Activated CD4-positive, alpha-beta T cell treated with anti-CD3 and anti-CD28 coated beads for 36 hours (primary cell): ENCODE measurements at regions not wholly inside any gene's neighbourhood (a gene's known extent, or its start where the extent isn't known, plus 50 kb on each side); places are given as distances from the start of the nearest gene placed in this dataset.
"Not testable (repeated sequence)": the region's sequence is repeated elsewhere in the genome, so short reads cannot be mapped to it uniquely, and the experiment has no call there.

Experiments used
- ATAC-seq: fragments of 200-7000 bp; cut with Tn5 transposase; one replicate; pipeline ENCODE4 v1.10.0; 2021; ENCODE audit warnings: mild to moderate bottlenecking, moderate library complexity
- CTCF ChIA-PET: fragments of 350-600 bp; sonication (Branson Sonifier 250); formaldehyde crosslinking; loops from one replicate; lab custom pipeline; 2021; ENCODE audit warnings: antibody characterized with exemption; lab: Charles Lee
- POLR2A ChIA-PET: fragments of 350-600 bp; sonication (Branson Sonifier 250); formaldehyde crosslinking; loops from one replicate; lab custom pipeline; 2021; ENCODE audit warnings: antibody characterized with exemption, inconsistent platforms; lab: Charles Lee
- DNase-seq: peaks from one replicate; pipeline ENCODE4 v3.0.0-alpha.2; 2020
- H3K27ac Mint-ChIP-seq: one replicate; pipeline ENCODE4 v1.8.0; 2021; ENCODE audit warnings: mixed read lengths
- H3K27me3 Mint-ChIP-seq: one replicate; pipeline ENCODE4 v1.8.0; 2021; ENCODE audit warnings: mixed read lengths
- H3K36me3 Mint-ChIP-seq: one replicate; pipeline ENCODE4 v1.8.0; 2021; ENCODE audit warnings: low read depth, mixed read lengths
- H3K4me1 Mint-ChIP-seq: one replicate; pipeline ENCODE4 v1.8.0; 2021; ENCODE audit warnings: mixed read lengths
- H3K4me3 Mint-ChIP-seq: one replicate; pipeline ENCODE4 v1.8.0; 2021; ENCODE audit warnings: mild to moderate bottlenecking, moderate library complexity, mixed read lengths
- H3K9me3 Mint-ChIP-seq: one replicate; pipeline ENCODE4 v1.8.0; 2021; ENCODE audit warnings: low read depth, mixed read lengths
- intact Hi-C, 2 experiments: fragments of 100-400 bp; cut with DNase I in 1 of 2; cut with micrococcal nuclease in 1 of 2; formaldehyde crosslinking; loops; one replicate each; pipeline versions ENCODE4 v1.14.2 to v1.15.1; 2022 to 2024; cut with DNase I, micrococcal nuclease

GRCh38 chr11:86167499-86168164 lies 76.9 kb upstream of the EED start:
- no peaks in the 10 kb centered on the region for H3K36me3 Mint-ChIP-seq
- DNase-seq (no peak), ATAC-seq (no peak)
- intact Hi-C loops, result no loop called here
- ChIA-PET POLR2A (no interaction called here), CTCF (no interaction called here)
- H3K4me1 Mint-ChIP-seq, result no peaks in the 10 kb centered on the region
- H3K27me3 Mint-ChIP-seq, result no peaks in the 10 kb centered on the region
- H3K27ac Mint-ChIP-seq, result no peak overlapping the region
- H3K9me3 Mint-ChIP-seq, result no peaks in the 10 kb centered on the region
- H3K4me3 Mint-ChIP-seq, result no peak overlapping the region

- H3K27ac Mint-ChIP-seq, H3K4me1 Mint-ChIP-seq, H3K9me3 Mint-ChIP-seq, H3K4me3 Mint-ChIP-seq, intact Hi-C loops, H3K27me3 Mint-ChIP-seq, ATAC-seq, DNase-seq, CTCF ChIA-PET, POLR2A ChIA-PET, H3K36me3 Mint-ChIP-seq: not testable (repeated sequence)
These were observed 78.3 kb upstream of the EED start for GRCh38 chr11:86166287-86166686.

- H3K27ac Mint-ChIP-seq, result no peak overlapping the region
- POLR2A ChIA-PET, result no interaction called here
- CTCF ChIA-PET, result interaction anchor here (0.6 to 1.1 kb wide), 3 partner anchors 20 to 309 kb away, joined by 3 to 9 read pairs (median 3); partner anchors contain the start of gene CCDC83
- H3K27me3 Mint-ChIP-seq, result no peaks in the 10 kb centered on the region
- ATAC-seq (no peak), DNase-seq (no peak)
- no peaks in the 10 kb centered on the region for H3K9me3 Mint-ChIP-seq
- H3K4me3 Mint-ChIP-seq, result no peak overlapping the region
- no peaks in the 10 kb centered on the region for H3K4me1 Mint-ChIP-seq
- intact Hi-C loops, result no loop called here
- no peaks in the 10 kb centered on the region for H3K36me3 Mint-ChIP-seq
These were observed 80.4 kb upstream of the EED start for GRCh38 chr11:86164106-86164505.

- H3K4me3 Mint-ChIP-seq, H3K36me3 Mint-ChIP-seq, H3K27ac Mint-ChIP-seq, H3K9me3 Mint-ChIP-seq, POLR2A ChIA-PET, H3K4me1 Mint-ChIP-seq, ATAC-seq, DNase-seq, CTCF ChIA-PET, H3K27me3 Mint-ChIP-seq, intact Hi-C loops: not testable (repeated sequence)
These were observed 81.2 kb upstream of the EED start for GRCh38 chr11:86163221-86163876.

GRCh38 chr11:86162239-86162638 lies 82.3 kb upstream of the EED start:
- ATAC-seq, result peak; percentile 61

GRCh38 chr11:86161837-86162236 lies 82.7 kb upstream of the EED start:
- H3K27ac Mint-ChIP-seq, result no peak overlapping the region

More at GRCh38 chr11:86162239-86162638, 82.3 kb upstream of the EED start:
- Mint-ChIP-seq H3K36me3 (no peaks in the 10 kb centered on the region), H3K9me3 (no peaks in the 10 kb centered on the region), H3K27ac (no peak overlapping the region), H3K4me1 (peaks cover 3% of the 10 kb centered on the region), H3K4me3 (no peak overlapping the region), H3K27me3 (no peaks in the 10 kb centered on the region)
- ChIA-PET CTCF (interaction anchor here (0.6 kb wide), 1 partner anchor 101 kb away, joined by 3 read pairs; no protein-coding TSS in a partner anchor), POLR2A (interaction anchor here (0.5 kb wide), 1 partner anchor 30 kb away, joined by 4 read pairs; no protein-coding TSS in a partner anchor)
- no peak for DNase-seq
- intact Hi-C loops, result no loop called here

GRCh38 chr11:86161336-86161735 lies 83.2 kb upstream of the EED start:
- Mint-ChIP-seq H3K4me3 (no peak overlapping the region), H3K9me3 (no peaks in the 10 kb centered on the region), H3K36me3 (no peaks in the 10 kb centered on the region), H3K4me1 (peaks cover 3% of the 10 kb centered on the region), H3K27me3 (no peaks in the 10 kb centered on the region), H3K27ac (no peak overlapping the region)
- ATAC-seq, result no peak
- no peak for DNase-seq
- ChIA-PET CTCF (interaction anchor here (0.9 kb wide), 1 partner anchor 32 kb away, joined by 3 read pairs; no protein-coding TSS in a partner anchor), POLR2A (no interaction called here)
- intact Hi-C loops, result no loop called here

More at GRCh38 chr11:86161837-86162236, 82.7 kb upstream of the EED start:
- Mint-ChIP-seq H3K27me3 (no peaks in the 10 kb centered on the region), H3K4me1 (peaks cover 3% of the 10 kb centered on the region), H3K36me3 (no peaks in the 10 kb centered on the region), H3K9me3 (no peaks in the 10 kb centered on the region), H3K4me3 (no peak overlapping the region)
- ChIA-PET CTCF (interaction anchor here (0.9 kb wide), 1 partner anchor 32 kb away, joined by 3 read pairs; no protein-coding TSS in a partner anchor), POLR2A (no interaction called here)
- intact Hi-C loops, result no loop called here
- no peak for ATAC-seq
- DNase-seq, result no peak

GRCh38 chr11:86160541-86161149 lies 83.9 kb upstream of the EED start:
- no peak overlapping the region for H3K4me3 Mint-ChIP-seq
- H3K36me3 Mint-ChIP-seq, result no peaks in the 10 kb centered on the region
- intact Hi-C loops, result no loop called here
- H3K27ac Mint-ChIP-seq, result no peak overlapping the region
- POLR2A ChIA-PET, result no interaction called here
- ATAC-seq (no peak), DNase-seq (no peak)
- peaks cover 3% of the 10 kb centered on the region for H3K4me1 Mint-ChIP-seq
- H3K27me3 Mint-ChIP-seq, result no peaks in the 10 kb centered on the region
- H3K9me3 Mint-ChIP-seq, result no peaks in the 10 kb centered on the region
- CTCF ChIA-PET, result interaction anchor here (0.6 to 1.5 kb wide), 2 partner anchors 9 to 13 kb away, joined by 3 read pairs; no protein-coding TSS in a partner anchor

GRCh38 chr11:86159581-86159891 lies 85.0 kb upstream of the EED start:
- ATAC-seq (no peak), DNase-seq (no peak)
- no peak overlapping the region for H3K27ac Mint-ChIP-seq
- ChIA-PET CTCF (interaction anchor here (0.6 to 1.5 kb wide), 3 partner anchors 8 to 205 kb away, joined by 3 read pairs; no protein-coding TSS in a partner anchor), POLR2A (no interaction called here)
- intact Hi-C loops, result no loop called here
- H3K9me3 Mint-ChIP-seq, result no peaks in the 10 kb centered on the region
- no peaks in the 10 kb centered on the region for H3K36me3 Mint-ChIP-seq
- no peaks in the 10 kb centered on the region for H3K27me3 Mint-ChIP-seq
- no peak overlapping the region for H3K4me3 Mint-ChIP-seq
- H3K4me1 Mint-ChIP-seq, result peaks cover 3% of the 10 kb centered on the region

GRCh38 chr11:86158704-86159580 lies 85.6 kb upstream of the EED start:
- ATAC-seq, result no peak
- ChIA-PET CTCF (interaction anchor here (0.8 to 0.9 kb wide), 2 partner anchors 55 to 206 kb away, joined by 3 to 4 read pairs; no protein-coding TSS in a partner anchor), POLR2A (no interaction called here)
- intact Hi-C loops, result no loop called here
- no peak overlapping the region for H3K4me3 Mint-ChIP-seq
- no peaks in the 10 kb centered on the region for H3K36me3 Mint-ChIP-seq
- no peak for DNase-seq
- peaks cover 3% of the 10 kb centered on the region for H3K4me1 Mint-ChIP-seq
- H3K9me3 Mint-ChIP-seq, result no peaks in the 10 kb centered on the region
- H3K27me3 Mint-ChIP-seq, result no peaks in the 10 kb centered on the region
- H3K27ac Mint-ChIP-seq, result no peak overlapping the region

GRCh38 chr11:86157797-86158378 lies 86.7 kb upstream of the EED start:
- H3K4me3 Mint-ChIP-seq, result no peak overlapping the region
- H3K9me3 Mint-ChIP-seq, result no peaks in the 10 kb centered on the region
- ChIA-PET POLR2A (no interaction called here), CTCF (interaction anchor here (0.9 kb wide), 1 partner anchor 54 kb away, joined by 4 read pairs; no protein-coding TSS in a partner anchor)
- H3K36me3 Mint-ChIP-seq, result no peaks in the 10 kb centered on the region
- no peaks in the 10 kb centered on the region for H3K27me3 Mint-ChIP-seq
- peaks cover 3% of the 10 kb centered on the region for H3K4me1 Mint-ChIP-seq
- intact Hi-C loops, result no loop called here
- ATAC-seq (no peak), DNase-seq (no peak)
- H3K27ac Mint-ChIP-seq, result no peak overlapping the region
